ENCODE measurements at regions not wholly inside any gene's neighbourhood (a gene's known extent, or its start where the extent isn't known, plus 50 kb on each side); places are given as distances from the start of the nearest gene placed in this dataset.

DNA sequence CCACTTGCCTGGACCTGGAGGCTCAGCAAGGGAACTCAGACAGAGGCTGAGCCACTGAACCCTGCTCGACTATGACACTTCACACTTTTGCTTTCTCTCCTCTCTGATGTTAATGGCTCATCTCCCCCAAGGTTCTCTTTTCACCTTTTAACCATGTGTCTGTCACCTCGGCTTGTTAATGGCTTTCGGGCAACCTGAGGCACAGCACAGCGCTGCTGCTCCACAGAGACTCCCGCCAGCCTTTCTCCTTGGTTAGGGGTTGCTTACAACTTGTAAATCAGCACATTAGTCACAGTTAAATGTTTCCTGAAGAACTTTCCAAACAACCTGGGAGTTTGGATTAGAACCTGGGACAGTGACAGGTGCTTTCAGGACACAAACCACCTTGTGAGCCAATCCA is 136.2 kb upstream of the TBX20 start:
- TF ChIP-seq CTCF (IDR thresholded peaks at IDR 0.05; ENCODE audit: poor library complexity, severe bottlenecking) (no peak), POLR2AphosphoS5 (IDR thresholded peaks at IDR 0.05) (no peak), EZH2 (IDR thresholded peaks at IDR 0.05; ENCODE audit: borderline replicate concordance, insufficient read depth, low read length, poor library complexity, severe bottlenecking) (no peak), RAD21 (conservative IDR thresholded peaks at IDR 0.05) (no peak), SMC3 (conservative IDR thresholded peaks at IDR 0.05; ENCODE audit: poor library complexity) (no peak), EP300 (conservative IDR thresholded peaks at IDR 0.05; ENCODE audit: poor library complexity, severe bottlenecking) (no peak)
- TF ChIP-seq, protein P1, sequence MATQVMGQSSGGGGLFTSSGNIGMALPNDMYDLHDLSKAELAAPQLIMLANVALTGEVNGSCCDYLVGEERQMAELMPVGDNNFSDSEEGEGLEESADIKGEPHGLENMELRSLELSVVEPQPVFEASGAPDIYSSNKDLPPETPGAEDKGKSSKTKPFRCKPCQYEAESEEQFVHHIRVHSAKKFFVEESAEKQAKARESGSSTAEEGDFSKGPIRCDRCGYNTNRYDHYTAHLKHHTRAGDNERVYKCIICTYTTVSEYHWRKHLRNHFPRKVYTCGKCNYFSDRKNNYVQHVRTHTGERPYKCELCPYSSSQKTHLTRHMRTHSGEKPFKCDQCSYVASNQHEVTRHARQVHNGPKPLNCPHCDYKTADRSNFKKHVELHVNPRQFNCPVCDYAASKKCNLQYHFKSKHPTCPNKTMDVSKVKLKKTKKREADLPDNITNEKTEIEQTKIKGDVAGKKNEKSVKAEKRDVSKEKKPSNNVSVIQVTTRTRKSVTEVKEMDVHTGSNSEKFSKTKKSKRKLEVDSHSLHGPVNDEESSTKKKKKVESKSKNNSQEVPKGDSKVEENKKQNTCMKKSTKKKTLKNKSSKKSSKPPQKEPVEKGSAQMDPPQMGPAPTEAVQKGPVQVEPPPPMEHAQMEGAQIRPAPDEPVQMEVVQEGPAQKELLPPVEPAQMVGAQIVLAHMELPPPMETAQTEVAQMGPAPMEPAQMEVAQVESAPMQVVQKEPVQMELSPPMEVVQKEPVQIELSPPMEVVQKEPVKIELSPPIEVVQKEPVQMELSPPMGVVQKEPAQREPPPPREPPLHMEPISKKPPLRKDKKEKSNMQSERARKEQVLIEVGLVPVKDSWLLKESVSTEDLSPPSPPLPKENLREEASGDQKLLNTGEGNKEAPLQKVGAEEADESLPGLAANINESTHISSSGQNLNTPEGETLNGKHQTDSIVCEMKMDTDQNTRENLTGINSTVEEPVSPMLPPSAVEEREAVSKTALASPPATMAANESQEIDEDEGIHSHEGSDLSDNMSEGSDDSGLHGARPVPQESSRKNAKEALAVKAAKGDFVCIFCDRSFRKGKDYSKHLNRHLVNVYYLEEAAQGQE (IDR thresholded peaks at IDR 0.05; ENCODE audit: borderline replicate concordance): no peak
